GM11168 (cell line): ENCODE measurements at regions not wholly inside any gene's neighbourhood (a gene's known extent, or its start where the extent isn't known, plus 50 kb on each side); places are given as distances from the start of the nearest gene placed in this dataset.
"Not testable (repeated sequence)": the region's sequence is repeated elsewhere in the genome, so short reads cannot be mapped to it uniquely, and the experiment has no call there.

Source experiments
- in situ Hi-C: fragments of 300-500 bp; cut with MboI; formaldehyde crosslinking; loops from one replicate; pipeline ENCODE4 v1.12.0; 2022; ENCODE audit warnings: low sequenced_read_pairs; ENCODE audit not compliant: unreplicated experiment

DNA sequence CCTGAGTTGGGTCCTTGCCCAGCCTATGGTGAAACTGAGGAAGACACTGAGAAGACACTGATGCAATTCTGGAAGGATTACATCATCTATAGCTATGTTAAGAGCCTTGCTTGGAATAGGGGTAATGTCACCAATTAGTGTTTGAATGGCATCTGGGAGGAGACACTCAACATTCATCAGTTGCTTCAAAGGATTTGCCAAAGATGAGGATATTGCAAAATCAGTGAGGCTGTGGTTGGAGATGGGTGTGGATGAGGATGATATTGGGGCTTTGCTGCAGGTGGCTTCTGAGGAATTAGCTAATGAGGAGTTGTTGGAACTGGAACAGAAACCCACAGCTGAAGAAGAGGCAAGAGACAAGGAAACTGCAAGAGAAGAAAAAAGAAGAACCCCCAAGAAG is 146.7 kb upstream of the SP4 start:
- in situ Hi-C loops, result no loop called here

DNA sequence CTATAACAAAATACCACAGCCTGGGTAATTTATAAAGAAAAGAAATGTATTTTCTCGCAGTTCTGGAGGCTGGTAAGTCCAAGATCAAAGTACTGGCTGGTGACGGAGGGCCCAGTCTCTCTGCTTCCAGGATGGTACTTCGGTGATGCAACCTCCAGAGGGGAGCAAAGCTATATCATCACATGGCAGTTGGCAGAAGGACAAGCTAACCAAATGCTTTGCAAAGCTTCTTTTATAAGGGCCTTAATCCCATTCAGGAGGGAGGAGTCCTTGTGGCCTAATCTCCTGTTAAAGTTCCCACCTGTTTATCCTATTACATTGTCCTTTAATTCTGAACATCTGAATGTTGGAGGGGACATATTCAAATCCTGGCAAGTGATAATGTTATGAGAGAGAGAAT is 134.1 kb upstream of the SP4 start:
- in situ Hi-C loops, result no loop called here

DNA sequence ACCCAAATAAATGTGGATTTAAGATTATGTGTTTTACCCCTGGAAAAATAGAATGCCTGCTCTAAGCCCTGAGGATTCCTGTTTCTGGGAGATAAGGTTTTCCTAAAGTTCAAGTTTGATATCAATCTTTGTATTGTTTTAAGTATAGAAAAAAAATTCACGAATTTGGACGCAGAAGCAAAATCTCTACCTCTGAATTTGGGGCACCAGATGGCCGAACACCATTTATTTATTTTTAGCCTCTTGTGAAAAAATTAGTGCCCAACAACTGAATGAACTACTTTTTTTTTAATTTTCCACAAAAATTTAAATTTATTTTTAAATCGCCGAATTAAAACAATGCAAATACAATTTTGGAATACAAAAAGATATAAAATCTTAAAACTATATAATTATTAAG is 128.1 kb upstream of the SP4 start:
- in situ Hi-C loops, result no loop called here

DNA sequence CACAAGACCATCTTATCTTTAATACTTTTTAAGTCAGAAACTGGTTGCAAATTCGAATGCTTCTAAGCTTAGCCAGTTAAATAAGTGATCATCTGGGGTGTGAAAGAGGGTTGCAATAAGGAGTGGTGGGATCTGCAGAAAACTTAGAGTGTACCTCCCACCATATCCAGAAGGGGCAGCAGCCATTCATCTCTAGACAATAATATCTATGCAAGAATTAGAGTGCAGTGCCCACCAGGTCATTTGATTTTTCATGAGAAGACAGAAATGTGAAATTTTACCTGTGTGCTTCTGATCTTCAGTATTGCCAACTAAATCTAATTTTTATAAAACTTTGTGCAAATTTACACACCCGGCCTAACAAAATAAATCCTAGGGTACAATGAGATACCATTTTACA is 127.2 kb upstream of the SP4 start:
- in situ Hi-C loops, result no loop called here

DNA sequence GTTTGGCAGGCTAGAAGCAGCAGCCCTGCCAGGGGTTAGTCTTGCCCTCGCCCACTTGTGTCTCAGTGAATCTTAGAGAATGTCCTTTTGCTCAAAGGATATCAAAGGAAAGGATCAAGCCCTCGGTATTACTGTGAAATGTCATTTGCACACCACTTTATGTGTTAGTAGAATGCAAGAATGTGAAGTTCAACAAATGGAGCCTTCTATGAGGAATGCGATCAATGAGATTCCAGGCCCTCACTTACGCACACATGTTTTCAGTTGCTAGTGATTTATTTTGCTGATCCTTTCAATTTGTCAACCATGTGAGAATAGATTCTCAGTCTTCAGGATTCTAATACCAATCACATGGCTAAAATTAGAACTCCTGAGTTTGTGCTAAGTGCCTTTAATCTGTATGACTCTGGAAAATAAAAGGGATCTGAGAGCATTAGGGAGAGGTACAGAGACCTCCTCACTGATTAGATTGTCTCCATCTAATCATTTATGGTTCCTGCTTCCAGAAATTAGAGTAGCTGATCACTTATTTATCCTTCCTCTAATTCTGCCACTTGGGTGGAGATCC is 123.0 kb upstream of the SP4 start:
- in situ Hi-C loops, result no loop called here

DNA sequence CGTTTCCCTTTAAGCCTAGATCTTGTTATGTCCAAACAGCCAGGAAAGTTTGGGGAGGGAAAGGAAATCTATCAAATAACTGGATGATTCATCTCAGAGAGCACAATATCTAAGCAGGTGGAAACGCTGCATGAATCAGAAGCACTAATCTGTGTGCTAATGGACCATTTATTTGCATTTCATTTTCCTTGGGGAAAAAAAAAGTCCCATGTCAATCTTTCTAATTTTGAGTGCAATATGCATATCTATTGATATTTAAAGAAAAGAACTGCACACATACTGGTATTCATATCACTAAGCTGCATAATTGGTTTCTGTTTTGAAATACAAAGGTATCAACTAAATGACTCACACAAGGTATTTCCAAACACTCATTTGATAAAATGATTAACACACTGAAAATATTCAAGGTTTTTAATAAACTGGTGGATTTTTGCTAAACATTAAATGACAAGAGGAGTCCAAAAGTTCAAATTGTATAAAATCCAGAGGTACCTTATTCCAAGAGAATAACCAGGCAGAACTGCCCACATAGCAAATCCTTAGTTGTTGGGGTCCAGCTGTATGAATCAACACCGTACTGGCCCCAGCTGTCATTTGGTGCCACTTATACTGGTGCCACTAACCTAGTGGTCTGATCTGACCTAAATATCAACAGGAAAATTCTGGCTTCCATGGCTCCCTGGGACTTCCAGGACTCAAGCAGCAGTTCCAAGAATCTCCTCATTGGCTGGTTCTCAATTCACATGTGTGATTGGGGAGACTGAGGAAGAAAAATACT is 122.2 kb upstream of the SP4 start:
- in situ Hi-C loops, result no loop called here

DNA sequence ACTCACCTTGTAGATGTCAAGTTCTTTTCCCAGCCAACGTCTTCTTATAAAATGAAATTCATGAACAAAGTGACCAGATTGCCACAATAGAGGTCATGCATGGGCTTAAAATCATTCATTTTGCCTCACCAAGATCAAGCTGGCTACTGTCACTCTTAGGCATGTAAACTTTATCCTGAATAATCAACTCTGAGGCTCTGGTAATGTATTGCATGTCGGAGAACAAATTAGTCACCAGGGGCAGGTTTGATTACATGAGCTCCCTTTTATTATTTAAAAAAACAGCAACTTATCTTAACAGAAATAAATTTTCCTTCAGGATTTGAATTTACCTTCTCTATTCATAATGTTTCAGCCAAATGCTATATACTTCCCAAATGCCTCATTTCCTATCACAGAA is 112.9 kb upstream of the SP4 start:
- in situ Hi-C loops, result no loop called here

DNA sequence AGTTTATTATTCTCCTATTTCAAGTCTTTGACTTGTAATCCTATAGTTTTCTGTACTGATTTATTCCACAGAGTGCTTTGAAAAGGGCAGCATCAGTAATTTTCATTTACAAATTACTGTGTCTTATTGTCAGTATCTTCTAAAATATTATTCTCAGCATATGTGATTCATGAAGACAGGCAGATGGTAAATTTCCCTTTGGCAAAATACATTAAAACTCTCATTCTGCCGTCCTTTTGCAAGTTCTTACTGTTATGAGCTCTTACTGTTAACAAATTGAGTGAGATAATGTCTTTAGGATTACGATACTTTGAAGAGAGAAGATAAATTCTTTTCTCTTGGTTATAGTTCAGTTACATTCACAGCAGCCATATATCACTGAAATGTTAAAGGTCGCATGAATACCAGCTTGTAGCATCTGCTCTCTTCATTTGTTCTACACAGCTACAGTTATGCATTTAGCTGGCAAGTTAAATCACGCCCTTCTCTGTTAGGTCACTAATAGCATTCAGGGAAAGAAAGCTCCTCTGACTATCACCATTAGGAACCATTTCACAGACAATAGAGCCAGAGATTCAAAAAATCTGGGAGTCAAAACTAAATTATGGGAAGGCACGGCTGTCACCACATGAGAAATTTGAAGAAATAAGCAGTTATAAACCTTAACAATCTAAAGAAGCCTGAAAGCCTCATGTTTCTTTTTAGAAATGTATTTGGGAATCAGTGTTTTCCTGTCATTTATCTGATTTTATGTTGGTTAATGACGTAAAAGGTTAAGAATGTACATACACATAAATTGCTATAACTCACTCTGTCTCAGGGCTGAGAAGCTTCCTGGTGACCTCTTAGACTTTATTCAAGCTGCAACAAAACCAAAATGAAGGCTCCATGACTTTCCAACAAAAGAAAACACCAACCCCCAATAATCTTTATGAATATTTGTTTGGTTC is 109.6 kb upstream of the SP4 start:
- in situ Hi-C loops, result no loop called here

DNA sequence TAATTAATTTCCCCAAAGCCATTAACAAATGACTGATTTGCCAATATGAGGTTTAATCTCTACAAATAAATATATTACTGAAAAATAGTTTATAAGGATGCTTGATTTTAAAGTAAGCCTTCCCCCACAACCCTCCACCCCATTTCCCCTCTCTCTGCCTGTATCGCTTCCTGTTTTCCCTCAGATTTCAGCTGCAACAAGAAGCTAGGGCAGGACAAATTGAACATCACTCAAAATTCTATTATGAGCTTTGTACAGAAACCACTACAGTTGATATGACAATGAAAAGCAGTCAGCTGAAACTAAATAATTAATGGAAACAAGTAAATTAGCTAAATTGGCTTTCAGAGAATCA is 109.0 kb upstream of the SP4 start:
- in situ Hi-C loops, result no loop called here

DNA sequence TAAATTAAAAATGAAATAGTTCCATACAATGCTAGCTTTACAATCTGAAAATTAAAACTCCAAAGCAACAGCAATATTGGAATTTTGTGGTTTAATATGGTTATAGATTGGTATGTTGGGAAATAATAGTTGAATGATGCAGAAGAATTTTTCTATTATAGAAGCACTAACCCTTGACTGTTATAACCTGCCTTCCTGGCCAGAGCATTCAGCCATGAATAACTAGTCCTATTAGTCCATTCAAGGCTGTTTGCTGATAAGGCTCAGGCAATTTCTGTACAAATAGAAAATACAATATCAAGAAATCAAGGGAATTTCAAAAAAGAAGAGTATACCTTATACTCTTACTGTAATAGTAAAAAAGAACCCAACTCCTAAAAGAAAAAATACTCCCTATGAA is 101.6 kb upstream of the SP4 start:
- in situ Hi-C loops, result no loop called here

DNA sequence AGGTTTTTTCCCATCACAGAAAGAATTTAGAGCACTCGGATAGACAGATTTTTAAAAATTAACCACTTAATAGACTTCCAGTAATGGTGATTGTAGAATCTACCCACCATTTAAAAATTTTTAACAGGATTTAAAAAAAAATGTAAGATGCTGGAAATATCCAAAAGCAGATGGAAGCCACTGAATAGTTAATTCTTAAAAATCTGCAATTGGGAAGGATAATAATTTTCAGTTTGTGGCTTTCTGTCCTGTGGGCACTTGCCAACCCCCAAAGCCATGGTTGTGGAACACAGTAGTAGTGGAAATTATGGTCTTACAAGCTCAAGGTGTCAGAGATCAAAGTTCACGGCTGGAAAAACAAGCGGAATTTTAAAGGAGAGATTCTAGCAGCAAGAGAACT is 101.0 kb upstream of the SP4 start:
- in situ Hi-C loops, result no loop called here

DNA sequence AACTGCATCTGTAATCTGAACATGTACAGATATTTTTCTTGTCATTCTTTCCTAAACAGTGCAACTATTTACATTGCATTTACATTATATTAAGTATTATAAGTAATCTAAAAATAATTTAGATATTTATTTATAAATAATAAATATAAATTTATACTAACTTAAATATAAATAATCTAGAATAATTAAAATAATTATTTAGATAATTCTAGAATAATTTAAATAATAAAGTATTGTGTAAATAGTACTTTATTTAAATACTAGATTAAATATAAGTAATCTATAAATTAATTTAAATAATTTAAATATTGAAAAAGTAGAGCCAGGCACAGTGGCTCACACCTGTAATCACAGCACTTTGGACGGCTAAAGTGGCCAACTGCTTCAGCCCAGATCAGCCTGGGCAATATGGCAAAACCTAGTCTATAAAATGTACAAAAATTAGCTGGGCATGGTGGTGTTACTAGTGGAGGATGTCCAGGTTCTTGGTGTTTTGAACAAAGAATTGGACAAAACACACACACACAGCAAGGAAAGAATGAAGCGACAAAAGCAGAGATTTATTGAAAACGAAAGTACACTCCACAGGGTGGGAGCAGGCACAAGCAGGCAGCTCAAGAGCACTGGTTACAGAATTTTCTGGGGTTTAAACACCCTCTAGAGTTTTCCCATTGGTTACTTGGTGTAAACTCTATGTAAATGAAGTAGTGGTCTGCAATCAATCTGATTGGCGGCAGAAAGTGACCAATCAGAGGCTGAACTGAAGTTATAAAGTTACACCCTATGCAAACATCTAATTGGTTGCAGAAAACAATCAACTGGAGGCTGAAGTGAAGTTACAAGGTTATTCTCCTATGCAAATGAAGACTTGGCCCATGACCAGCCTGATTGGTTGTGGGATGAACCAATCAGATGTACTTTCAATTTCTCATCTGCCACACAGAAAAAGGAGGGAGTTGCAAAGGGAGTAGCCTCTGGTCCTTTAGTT is 100.2 kb upstream of the SP4 start:
- in situ Hi-C loops, result no loop called here

DNA sequence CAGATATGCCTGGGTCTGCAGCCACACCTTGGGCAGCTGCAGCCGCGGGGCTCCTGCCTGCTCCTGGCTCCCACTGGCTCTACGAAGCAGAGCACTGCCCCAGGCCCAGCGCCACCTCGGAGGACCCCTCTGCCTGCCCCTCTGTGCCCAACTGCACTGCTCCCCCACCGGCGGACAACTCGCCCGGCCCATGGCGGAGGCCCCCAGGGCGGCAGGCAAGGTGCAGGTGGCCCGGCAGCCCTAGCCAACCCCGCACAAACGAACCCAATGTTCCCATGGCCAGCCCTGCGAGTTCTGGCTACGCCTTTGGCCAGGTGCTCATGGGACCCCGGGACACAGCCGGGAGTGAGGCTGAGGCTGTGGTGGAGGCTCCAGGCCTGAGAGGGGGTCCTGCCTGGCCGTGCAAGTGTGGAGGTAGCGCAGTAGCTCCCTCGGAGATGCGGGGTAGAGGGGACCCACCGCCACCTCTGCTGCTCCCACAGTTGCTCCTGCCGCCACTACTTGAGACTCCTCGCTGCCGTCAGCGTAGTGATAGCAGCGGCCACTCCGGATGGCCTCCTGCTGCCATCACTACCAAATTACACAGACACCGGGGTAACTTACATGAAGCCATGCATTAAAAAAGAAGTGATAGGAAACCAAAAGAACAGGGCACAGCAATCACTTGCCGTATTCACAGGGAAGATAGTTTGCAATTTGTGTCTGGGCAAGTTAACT is 97.3 kb upstream of the SP4 start:
- in situ Hi-C loops, result no loop called here

DNA sequence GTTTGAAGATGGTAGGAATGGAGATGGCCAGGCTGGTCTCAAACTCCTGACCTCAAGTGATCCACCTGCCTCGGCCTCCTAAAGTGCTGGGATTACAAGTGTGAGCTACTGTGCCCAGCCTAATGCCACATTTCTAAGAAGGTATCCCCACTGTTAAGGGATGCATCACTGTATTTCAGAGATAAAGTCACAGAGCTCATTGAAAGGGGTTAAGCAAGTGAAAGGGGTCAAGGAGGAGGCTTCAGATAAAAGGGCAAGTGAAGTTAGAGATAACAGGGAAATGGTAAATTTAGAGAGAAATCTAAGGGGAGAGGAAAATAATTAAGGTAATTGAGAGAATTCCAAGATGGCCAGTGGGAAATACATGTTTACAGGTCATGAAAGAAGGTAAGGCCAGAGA is 93.0 kb upstream of the SP4 start:
- in situ Hi-C loops, result no loop called here

DNA sequence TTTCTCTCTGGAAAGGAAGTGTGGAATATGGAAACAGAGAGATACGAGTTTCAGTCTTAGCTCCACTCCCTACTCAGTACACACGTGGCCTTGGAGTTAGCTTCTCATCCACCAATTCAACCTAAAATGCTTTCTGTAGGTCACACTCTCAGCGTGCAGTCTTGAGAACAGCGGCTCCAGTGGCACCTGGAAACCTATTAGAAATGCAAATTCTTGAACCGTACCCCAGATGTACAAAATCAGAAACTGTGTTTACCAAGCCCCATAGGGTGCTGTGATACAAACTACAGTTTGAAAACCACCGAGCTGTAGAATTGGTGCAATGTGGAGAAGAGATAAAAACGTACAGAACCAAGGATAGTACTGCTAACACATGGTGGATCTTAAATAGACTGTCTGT is 91.1 kb upstream of the SP4 start:
- in situ Hi-C loops, result no loop called here

DNA sequence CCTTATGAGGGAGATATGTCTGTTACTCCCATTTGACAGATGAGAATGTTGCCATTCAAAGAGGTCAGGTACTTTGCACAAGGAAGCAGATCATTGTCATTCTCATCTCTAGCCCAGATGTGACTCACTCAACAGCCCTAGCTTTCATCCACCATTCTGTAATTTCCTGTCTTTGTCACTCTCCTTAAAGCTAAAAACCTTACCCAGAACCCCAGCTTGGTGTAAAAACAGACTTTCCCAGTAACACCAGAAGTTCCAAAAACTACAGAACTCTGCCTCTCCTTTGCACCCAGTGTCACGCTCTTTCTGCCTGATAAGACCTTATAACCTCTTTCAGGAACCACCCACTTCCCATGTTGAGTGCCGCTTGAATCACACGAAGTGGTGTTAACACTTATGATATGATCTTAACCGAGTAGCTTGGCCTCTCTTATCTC is 89.1 kb upstream of the SP4 start:
- in situ Hi-C loops, result no loop called here

DNA sequence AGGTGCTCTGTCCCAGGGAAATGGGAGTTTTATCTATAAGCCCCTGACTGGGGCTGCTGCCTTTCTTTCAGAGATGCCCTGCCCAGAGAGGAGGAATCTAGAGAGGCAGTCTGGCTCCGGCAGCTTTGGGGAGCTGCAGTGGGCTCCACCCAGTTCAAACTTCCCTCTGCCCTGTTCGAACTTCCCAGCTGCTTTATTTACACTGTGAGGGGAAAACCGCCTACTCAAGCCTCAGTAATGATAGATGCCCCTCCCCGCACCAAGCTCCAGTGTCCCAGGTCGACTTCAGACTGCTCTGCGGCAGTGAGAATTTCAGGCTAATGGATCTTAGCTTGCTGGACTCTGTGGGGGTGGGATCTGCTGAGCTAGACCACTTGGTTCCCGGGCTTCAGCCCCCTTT is 83.0 kb upstream of the SP4 start:
- in situ Hi-C loops, result not testable (repeated sequence)

DNA sequence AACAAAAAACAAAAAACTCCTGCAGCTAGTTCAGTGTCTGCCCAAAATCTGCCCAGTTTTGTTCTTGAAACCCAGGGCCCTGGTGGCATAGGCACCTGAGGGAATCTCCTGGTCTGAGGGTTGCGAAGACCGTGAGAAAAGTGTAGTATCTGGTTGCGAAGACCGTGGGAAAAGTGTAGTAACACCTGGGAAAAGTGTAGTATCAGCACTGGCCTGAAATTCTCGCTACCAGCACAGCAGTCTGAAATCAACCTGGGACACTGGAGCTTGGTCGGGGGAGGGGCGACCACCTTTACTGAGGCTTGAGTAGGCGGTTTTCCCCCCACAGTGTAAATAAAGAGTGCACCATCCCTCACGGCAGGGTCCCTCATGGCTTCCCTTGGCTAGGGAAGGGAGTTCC is 82.5 kb upstream of the SP4 start:
- in situ Hi-C loops, result no loop called here

DNA sequence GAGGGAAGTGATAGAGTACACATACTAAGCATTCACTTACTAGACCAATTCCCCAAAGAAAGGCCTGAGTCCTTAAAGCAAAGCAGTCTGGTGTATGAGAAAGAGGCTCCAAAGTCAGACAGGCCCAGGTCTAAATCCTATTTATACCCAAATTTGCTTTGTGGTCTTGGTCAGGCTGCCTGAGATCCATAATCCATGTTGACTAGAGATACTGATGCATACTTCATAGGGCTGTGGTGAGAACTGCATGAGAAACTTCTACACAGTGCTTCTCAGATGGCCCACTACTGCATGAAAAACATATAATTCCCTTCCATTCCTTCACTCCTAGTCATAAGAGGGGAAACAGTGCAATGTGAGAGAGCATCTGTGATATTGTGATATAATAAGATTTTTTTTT is 81.6 kb upstream of the SP4 start:
- in situ Hi-C loops, result no loop called here
